ENCODE measurements at regions not wholly inside any gene's neighbourhood (a gene's known extent, or its start where the extent isn't known, plus 50 kb on each side); places are given as distances from the start of the nearest gene placed in this dataset.

DNA sequence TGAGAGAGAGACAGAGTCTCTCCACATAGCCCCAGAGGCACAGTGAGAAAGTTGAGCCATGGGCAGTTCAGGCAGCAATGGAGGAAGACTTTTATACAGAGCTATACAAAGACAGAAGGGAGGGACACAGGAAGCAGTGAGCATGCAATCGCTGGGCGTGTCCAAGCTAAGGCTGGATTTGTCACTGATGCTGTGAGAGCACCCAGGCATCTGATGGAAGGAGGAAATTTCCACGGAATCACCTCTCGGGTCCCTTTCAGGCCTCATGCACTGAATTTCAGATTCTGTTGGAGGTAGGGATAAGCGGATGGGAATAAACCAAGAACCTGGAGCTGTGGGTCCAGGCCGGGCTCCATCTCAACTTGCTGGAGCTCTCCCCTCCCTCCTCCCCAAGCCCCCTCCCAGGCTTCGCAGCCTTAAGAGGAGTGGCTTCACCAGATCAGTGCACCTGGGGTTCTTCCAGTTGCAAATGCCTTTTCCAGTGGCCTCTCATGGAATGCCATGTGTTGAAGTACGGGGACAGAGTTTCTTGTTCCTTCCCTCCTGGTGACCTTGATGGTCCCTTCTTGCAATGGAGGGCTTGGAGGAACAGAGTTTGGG, 114.8 kb upstream of the ALDH1B1 start (continued):
- no peak for TF ChIP-seq EP300 (IDR thresholded peaks at IDR 0.05)
- no peak for TF ChIP-seq CHD4 (IDR thresholded peaks at IDR 0.05; ENCODE audit: borderline replicate concordance)
- no peak for TF ChIP-seq EHMT2 (IDR thresholded peaks at IDR 0.05; ENCODE audit: low read depth)

DNA sequence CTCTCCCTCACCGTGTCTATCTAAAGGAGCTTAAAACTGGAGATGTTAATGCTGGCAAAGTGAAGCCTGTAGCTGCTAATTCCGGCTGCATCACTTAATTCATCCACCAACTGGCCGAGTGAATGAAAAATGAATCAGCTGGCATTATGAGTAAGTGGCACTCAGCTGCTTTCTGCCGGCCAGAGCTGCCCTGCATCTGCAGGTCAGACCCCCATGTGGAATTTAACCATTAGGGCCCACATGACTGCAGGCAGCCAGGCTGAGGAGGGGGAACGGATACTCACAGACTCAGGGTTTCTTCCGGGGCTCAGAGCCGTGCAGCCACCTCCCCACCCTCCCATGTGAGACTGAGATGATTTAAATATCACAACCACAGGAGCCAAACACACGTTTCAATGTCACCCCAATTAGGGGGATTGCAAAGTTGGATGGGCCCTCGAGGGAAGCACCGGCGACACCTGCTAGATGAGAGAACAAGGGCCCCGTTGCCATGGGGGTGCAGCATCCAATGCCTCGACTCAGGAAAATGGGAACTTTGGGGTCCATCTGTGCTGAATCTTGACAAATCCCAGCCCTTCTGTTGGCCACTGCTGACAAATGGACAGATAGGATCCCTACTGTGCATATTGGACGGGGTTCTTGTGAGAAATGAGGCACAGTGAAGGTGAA, 115.6 kb upstream of the ALDH1B1 start:
- Histone ChIP-seq H3K4me3 (no peak overlapping the region), H3K9me3 (no peaks in the 10 kb centered on the region), H3K27ac (no peak overlapping the region), H3K4me2 (no peak overlapping the region), H3K4me1 (no peaks in the 10 kb centered on the region)
- FAIRE-seq, result no peak
- ChIA-PET CTCF (interaction anchor here (1.0 kb wide), 1 partner anchor 189 kb away, joined by 4 read pairs; no protein-coding TSS in a partner anchor), POLR2A (no interaction called here)
- no peak for DNase-seq (ENCODE audit: low read depth in 1 of 2, low spot score in 1 of 2)
- TF ChIP-seq JUN (IDR thresholded peaks at IDR 0.05), result no peak
- TF ChIP-seq, protein P1, sequence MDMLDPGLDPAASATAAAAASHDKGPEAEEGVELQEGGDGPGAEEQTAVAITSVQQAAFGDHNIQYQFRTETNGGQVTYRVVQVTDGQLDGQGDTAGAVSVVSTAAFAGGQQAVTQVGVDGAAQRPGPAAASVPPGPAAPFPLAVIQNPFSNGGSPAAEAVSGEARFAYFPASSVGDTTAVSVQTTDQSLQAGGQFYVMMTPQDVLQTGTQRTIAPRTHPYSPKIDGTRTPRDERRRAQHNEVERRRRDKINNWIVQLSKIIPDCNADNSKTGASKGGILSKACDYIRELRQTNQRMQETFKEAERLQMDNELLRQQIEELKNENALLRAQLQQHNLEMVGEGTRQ (IDR thresholded peaks at IDR 0.05), result no peak
- no peak for TF ChIP-seq MAZ (IDR thresholded peaks at IDR 0.05; ENCODE audit: borderline replicate concordance, low read depth, low read length)
- no peak for TF ChIP-seq FOSL2 (IDR thresholded peaks at IDR 0.05)
- TF ChIP-seq FOSL2 (CRISPR knock-in tag; IDR thresholded peaks at IDR 0.05), result no peak
- TF ChIP-seq EHMT2 (IDR thresholded peaks at IDR 0.05; ENCODE audit: low read depth), result no peak
- TF ChIP-seq ZSCAN20 (CRISPR knock-in tag; IDR thresholded peaks at IDR 0.05), result no peak
- TF ChIP-seq RFX5 (IDR thresholded peaks at IDR 0.05), result no peak
- TF ChIP-seq, protein P2, sequence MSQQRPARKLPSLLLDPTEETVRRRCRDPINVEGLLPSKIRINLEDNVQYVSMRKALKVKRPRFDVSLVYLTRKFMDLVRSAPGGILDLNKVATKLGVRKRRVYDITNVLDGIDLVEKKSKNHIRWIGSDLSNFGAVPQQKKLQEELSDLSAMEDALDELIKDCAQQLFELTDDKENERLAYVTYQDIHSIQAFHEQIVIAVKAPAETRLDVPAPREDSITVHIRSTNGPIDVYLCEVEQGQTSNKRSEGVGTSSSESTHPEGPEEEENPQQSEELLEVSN (IDR thresholded peaks at IDR 0.05; ENCODE audit: borderline replicate concordance, low read depth), result no peak
- no peak for TF ChIP-seq POLR2AphosphoS2 (conservative IDR thresholded peaks at IDR 0.05; ENCODE audit: low read length)
- TF ChIP-seq, protein P3, sequence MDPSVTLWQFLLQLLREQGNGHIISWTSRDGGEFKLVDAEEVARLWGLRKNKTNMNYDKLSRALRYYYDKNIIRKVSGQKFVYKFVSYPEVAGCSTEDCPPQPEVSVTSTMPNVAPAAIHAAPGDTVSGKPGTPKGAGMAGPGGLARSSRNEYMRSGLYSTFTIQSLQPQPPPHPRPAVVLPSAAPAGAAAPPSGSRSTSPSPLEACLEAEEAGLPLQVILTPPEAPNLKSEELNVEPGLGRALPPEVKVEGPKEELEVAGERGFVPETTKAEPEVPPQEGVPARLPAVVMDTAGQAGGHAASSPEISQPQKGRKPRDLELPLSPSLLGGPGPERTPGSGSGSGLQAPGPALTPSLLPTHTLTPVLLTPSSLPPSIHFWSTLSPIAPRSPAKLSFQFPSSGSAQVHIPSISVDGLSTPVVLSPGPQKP (IDR thresholded peaks at IDR 0.05; ENCODE audit: low read depth, low read length), result no peak
- TF ChIP-seq, protein P4, sequence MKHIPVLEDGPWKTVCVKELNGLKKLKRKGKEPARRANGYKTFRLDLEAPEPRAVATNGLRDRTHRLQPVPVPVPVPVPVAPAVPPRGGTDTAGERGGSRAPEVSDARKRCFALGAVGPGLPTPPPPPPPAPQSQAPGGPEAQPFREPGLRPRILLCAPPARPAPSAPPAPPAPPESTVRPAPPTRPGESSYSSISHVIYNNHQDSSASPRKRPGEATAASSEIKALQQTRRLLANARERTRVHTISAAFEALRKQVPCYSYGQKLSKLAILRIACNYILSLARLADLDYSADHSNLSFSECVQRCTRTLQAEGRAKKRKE (CRISPR knock-in tag; IDR thresholded peaks at IDR 0.05; ENCODE audit: low read depth), result no peak
- no peak for TF ChIP-seq MAFK (IDR thresholded peaks at IDR 0.05; ENCODE audit: partially characterized antibody)
- no peak for TF ChIP-seq RCOR1 (IDR thresholded peaks at IDR 0.05; ENCODE audit: low read depth, low read length)
- TF ChIP-seq, protein P5, sequence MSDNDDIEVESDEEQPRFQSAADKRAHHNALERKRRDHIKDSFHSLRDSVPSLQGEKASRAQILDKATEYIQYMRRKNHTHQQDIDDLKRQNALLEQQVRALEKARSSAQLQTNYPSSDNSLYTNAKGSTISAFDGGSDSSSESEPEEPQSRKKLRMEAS (IDR thresholded peaks at IDR 0.05), result no peak
- no peak for TF ChIP-seq FOSB (CRISPR knock-in tag; IDR thresholded peaks at IDR 0.05)
- no peak for TF ChIP-seq FOXS1 (CRISPR knock-in tag; IDR thresholded peaks at IDR 0.05)
- TF ChIP-seq, protein P6, sequence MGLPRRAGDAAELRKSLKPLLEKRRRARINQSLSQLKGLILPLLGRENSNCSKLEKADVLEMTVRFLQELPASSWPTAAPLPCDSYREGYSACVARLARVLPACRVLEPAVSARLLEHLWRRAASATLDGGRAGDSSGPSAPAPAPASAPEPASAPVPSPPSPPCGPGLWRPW (IDR thresholded peaks at IDR 0.05), result no peak
- TF ChIP-seq ESRRA (IDR thresholded peaks at IDR 0.05; ENCODE audit: borderline replicate concordance, low read length), result no peak
- no peak for TF ChIP-seq TFCP2L1 (CRISPR knock-in tag; IDR thresholded peaks at IDR 0.05)
- ATAC-seq, result no peak
- 60% methylated on average over 14 of the region's 14 CpGs for WGBS (ENCODE audit: missing lambda C conversion rate)

All from A549 (cell line).